ENCODE measurements at regions not wholly inside any gene's neighbourhood (a gene's known extent, or its start where the extent isn't known, plus 50 kb on each side); places are given as distances from the start of the nearest gene placed in this dataset.

- ATAC-seq (ENCODE audit: low read depth) (no peak), DNase-seq (no peak)
- Histone ChIP-seq H3K9ac (ENCODE audit: low read depth, low read length) (no peak overlapping the region), H3K18ac (ENCODE audit: low read depth, low read length) (no peak overlapping the region), H3K36me3 (ENCODE audit: control insufficient read depth, insufficient read depth, low read length) (no peaks in the 10 kb centered on the region), H4K20me1 (ENCODE audit: insufficient read depth, low read length) (no peaks in the 10 kb centered on the region), H3K56ac (ENCODE audit: extremely low read depth, insufficient read depth, low read length) (no peak overlapping the region), H3K4me2 (ENCODE audit: low read depth, low read length) (no peak overlapping the region), H4K8ac (ENCODE audit: low read depth in 2 of 2, low read length in 2 of 2) (no peak overlapping the region), H3K27ac (ENCODE audit: insufficient read depth, low read length) (no peak overlapping the region), H3K4ac (ENCODE audit: low read depth, low read length) (no peak overlapping the region), H3K27me3 (ENCODE audit: control insufficient read depth, insufficient read depth, low read length) (no peaks in the 10 kb centered on the region), H4K91ac (ENCODE audit: insufficient read depth, low read depth, low read length) (no peak overlapping the region), H2BK120ac (ENCODE audit: low read depth, low read length) (no peak overlapping the region), H2AFZ (replicated peaks; ENCODE audit: low read length, poor library complexity) (no peak overlapping the region), H3K14ac (replicated peaks; ENCODE audit: low read depth, low read length) (no peak overlapping the region), H4K5ac (ENCODE audit: low read depth, low read length) (no peak overlapping the region), H3K79me1 (ENCODE audit: low read depth in 1 of 2, low read length in 2 of 2) (no peaks in the 10 kb centered on the region), H2AK9ac (replicated peaks; ENCODE audit: low read depth, low read length, poor library complexity) (no peak overlapping the region), H3K23ac (ENCODE audit: low read depth, low read length) (no peak overlapping the region), H3K4me3 (ENCODE audit: insufficient read depth, low read depth, low read length) (no peak overlapping the region), H2BK15ac (ENCODE audit: low read depth, low read length) (no peak overlapping the region), H3K4me1 (ENCODE audit: control insufficient read depth, insufficient read depth, low read length) (no peaks in the 10 kb centered on the region), H3K9me1 (ENCODE audit: insufficient read depth, low read length) (no peaks in the 10 kb centered on the region), H3K9me3 (ENCODE audit: control insufficient read depth, insufficient read depth, low read length) (no peaks in the 10 kb centered on the region), H2BK5ac (ENCODE audit: low read depth, low read length, poor library complexity, severe bottlenecking) (no peak overlapping the region), H2AK5ac (ENCODE audit: low read depth, low read length) (no peak overlapping the region), H2BK20ac (ENCODE audit: low read depth, low read length) (no peak overlapping the region)
- in situ Hi-C loops (cut with MboI; ENCODE audit: low sequenced_read_pairs) (loop anchor here (25.0 kb wide), 3 partner anchors 260 to 635 kb away; partner anchors contain the start of gene FAM234B), intact Hi-C loops (cut with micrococcal nuclease) (no loop called here), dilution Hi-C loops (cut with HindIII; ENCODE audit: low sequenced_read_pairs, unreplicated experiment) (no loop called here)
- POLR2A ChIA-PET (ENCODE audit: unreplicated experiment), result no interaction called here
- no TSS peak for BruUV-seq (replicated peaks)
- CTCF ChIA-PET, result interaction anchor here (0.6 kb wide), 1 partner anchor 226 kb away, joined by 3 read pairs; no protein-coding TSS in a partner anchor
- TF ChIP-seq MXI1 (IDR thresholded peaks at IDR 0.05; ENCODE audit: borderline replicate concordance, low read depth, low read length) (no peak), POLR2A (IDR thresholded peaks at IDR 0.05; ENCODE audit: low read depth, low read length) (no peak), MAZ (IDR thresholded peaks at IDR 0.05; ENCODE audit: borderline replicate concordance, low read depth, low read length) (no peak), SMC3 (IDR thresholded peaks at IDR 0.05; ENCODE audit: low read depth, low read length) (no peak)
These were observed 350.8 kb downstream of the EMP1 start for GRCh38 chr12:13547283-13547682.

Measured in IMR-90 (cell line).